ENCODE measurements at regions not wholly inside any gene's neighbourhood (a gene's known extent, or its start where the extent isn't known, plus 50 kb on each side); places are given as distances from the start of the nearest gene placed in this dataset.

DNA sequence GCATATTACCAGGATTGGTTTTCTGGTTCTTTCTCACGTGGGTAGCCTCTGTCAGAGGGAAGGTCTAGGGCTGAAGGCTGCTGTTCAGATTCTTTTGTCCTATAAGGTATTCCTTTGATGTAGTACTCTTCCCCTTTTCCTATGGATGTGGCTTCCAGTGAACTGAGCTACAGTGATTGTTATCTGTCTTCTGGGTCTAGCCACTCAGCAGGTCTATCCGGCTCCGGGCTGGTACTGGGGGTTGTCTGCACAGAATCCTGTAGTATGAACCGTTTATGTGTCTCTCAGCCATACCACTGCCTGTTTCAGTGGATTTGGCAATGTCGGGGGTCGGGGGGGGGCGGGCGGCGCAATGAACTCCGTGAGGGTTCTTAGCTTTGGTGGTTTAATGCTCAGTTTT lies 84.5 kb upstream of the C10orf90 start:
- TF ChIP-seq, protein P1, sequence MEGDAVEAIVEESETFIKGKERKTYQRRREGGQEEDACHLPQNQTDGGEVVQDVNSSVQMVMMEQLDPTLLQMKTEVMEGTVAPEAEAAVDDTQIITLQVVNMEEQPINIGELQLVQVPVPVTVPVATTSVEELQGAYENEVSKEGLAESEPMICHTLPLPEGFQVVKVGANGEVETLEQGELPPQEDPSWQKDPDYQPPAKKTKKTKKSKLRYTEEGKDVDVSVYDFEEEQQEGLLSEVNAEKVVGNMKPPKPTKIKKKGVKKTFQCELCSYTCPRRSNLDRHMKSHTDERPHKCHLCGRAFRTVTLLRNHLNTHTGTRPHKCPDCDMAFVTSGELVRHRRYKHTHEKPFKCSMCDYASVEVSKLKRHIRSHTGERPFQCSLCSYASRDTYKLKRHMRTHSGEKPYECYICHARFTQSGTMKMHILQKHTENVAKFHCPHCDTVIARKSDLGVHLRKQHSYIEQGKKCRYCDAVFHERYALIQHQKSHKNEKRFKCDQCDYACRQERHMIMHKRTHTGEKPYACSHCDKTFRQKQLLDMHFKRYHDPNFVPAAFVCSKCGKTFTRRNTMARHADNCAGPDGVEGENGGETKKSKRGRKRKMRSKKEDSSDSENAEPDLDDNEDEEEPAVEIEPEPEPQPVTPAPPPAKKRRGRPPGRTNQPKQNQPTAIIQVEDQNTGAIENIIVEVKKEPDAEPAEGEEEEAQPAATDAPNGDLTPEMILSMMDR (IDR thresholded peaks at IDR 0.05): no peak
- TF ChIP-seq POLR2A (IDR thresholded peaks at IDR 0.05): no peak
